ENCODE measurements at regions not wholly inside any gene's neighbourhood (a gene's known extent, or its start where the extent isn't known, plus 50 kb on each side); places are given as distances from the start of the nearest gene placed in this dataset.
"Not testable (repeated sequence)": the region's sequence is repeated elsewhere in the genome, so short reads cannot be mapped to it uniquely, and the experiment has no call there.

- CTCF ChIA-PET = no interaction called here
- POLR2A ChIA-PET (ENCODE audit: low non-redundant PET) = interaction anchor here (0.6 kb wide), 1 partner anchor 405 kb away, joined by 3 read pairs; no protein-coding TSS in a partner anchor
- no peak for DNase-seq (ENCODE audit: low spot score)
Observed at GRCh38 chr1:245056913-245057312, 97.9 kb upstream of the KIF26B start.

GRCh38 chr1:245056296-245056695, 98.5 kb upstream of the KIF26B start:
- POLR2A ChIA-PET (ENCODE audit: low non-redundant PET) = not testable (repeated sequence)
- CTCF ChIA-PET = interaction anchor here (1.3 kb wide), 1 partner anchor 14 kb away, joined by 5 read pairs; no protein-coding TSS in a partner anchor

More at GRCh38 chr1:245056913-245057312, 97.9 kb upstream of the KIF26B start:
- H3K27ac ChIP-seq = no peak overlapping the region
- no peak for TF ChIP-seq CTCF (conservative IDR thresholded peaks at IDR 0.05; ENCODE audit: low read depth)

GRCh38 chr1:245055752-245056151, 99.0 kb upstream of the KIF26B start:
- POLR2A ChIA-PET (ENCODE audit: low non-redundant PET) = no interaction called here
- H3K27ac ChIP-seq = no peak overlapping the region
- DNase-seq (ENCODE audit: low spot score) = no peak
- no peak for TF ChIP-seq CTCF (conservative IDR thresholded peaks at IDR 0.05; ENCODE audit: low read depth)
- CTCF ChIA-PET = interaction anchor here (0.6 to 1.3 kb wide), 2 partner anchors 13 to 98 kb away, joined by 3 to 5 read pairs; no protein-coding TSS in a partner anchor

More at GRCh38 chr1:245056296-245056695, 98.5 kb upstream of the KIF26B start:
- DNase-seq (ENCODE audit: low spot score); H3K27ac ChIP-seq: not testable (repeated sequence)

GRCh38 chr1:245054507-245055270, 100.1 kb upstream of the KIF26B start:
- ChIA-PET CTCF (interaction anchor here (0.7 to 1.3 kb wide), 2 partner anchors 12 to 1782 kb away, joined by 4 to 5 read pairs; no protein-coding TSS in a partner anchor), POLR2A (ENCODE audit: low non-redundant PET) (no interaction called here)
- no peak for TF ChIP-seq CTCF (conservative IDR thresholded peaks at IDR 0.05; ENCODE audit: low read depth)
- no peak for DNase-seq (ENCODE audit: low spot score)
- H3K27ac ChIP-seq = no peak overlapping the region

DNA sequence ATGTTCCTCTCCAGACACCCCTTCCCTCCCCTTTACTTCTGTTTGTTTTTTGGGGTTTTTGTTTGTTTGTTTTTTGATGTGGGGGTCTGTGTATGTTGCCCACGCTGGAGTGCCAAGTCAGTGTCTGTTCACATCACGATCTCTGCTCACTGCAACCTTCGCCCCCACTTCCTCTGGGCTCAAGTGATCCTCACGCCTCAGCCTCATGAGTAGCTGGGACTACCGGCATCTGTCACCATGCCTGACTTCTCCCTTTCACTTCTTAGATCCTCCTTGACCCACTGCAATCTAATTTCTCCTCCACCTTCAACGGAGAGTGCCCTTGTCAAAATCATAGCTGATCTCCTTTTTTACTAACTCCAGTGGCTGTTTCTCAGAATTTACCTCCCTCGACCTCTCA, 100.7 kb upstream of the KIF26B start:
- no peak overlapping the region for H3K27ac ChIP-seq
- ChIA-PET POLR2A (ENCODE audit: low non-redundant PET) (no interaction called here), CTCF (interaction anchor here (0.7 kb wide), 1 partner anchor 1782 kb away, joined by 4 read pairs; no protein-coding TSS in a partner anchor)
- TF ChIP-seq CTCF (conservative IDR thresholded peaks at IDR 0.05; ENCODE audit: low read depth) = no peak
- DNase-seq (ENCODE audit: low spot score) = no peak

DNA sequence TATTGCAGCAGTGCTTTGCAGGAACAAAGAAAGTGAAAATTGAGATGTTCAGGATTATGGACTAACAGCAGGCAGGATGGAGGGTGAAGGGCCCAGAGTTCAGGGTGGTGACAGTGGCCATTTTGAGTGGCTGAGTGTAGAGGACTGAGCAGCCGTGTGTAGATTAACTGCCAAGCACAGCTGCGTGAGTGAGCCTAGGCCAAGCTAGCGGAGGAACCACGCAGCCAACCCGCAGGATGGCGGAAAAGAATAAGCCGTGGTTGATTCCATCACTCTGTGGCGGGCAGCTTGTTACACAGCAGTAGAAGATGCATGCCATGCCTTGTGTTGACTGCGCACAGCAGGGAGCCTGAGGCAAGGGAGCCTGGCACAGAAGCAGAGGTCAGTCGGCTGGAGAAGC, 102.5 kb upstream of the KIF26B start:
- no peak for DNase-seq (ENCODE audit: low spot score)
- no peak for TF ChIP-seq CTCF (conservative IDR thresholded peaks at IDR 0.05; ENCODE audit: low read depth)
- POLR2A ChIA-PET (ENCODE audit: low non-redundant PET) = no interaction called here
- CTCF ChIA-PET = interaction anchor here (2.7 kb wide), 1 partner anchor 10 kb away, joined by 11 read pairs; no protein-coding TSS in a partner anchor
- H3K27ac ChIP-seq = no peak overlapping the region

All from RWPE1 (cell line).